ENCODE measurements at regions not wholly inside any gene's neighbourhood (a gene's known extent, or its start where the extent isn't known, plus 50 kb on each side); places are given as distances from the start of the nearest gene placed in this dataset.

- TF ChIP-seq CSDC2 (CRISPR knock-in tag; IDR thresholded peaks at IDR 0.05), result no peak
- no peak for TF ChIP-seq PATZ1 (CRISPR knock-in tag; IDR thresholded peaks at IDR 0.05; ENCODE audit: borderline replicate concordance)
- TF ChIP-seq ZNF70 (CRISPR knock-in tag; IDR thresholded peaks at IDR 0.05), result no peak
- TF ChIP-seq ZFP3 (CRISPR knock-in tag; IDR thresholded peaks at IDR 0.05), result no peak
Measured at GRCh38 chr2:172296267-172297046, 130.9 kb upstream of the ITGA6 start (continued).

GRCh38 chr2:172297531-172297930 lies 129.9 kb upstream of the ITGA6 start:
- TF ChIP-seq ZNF70 (CRISPR knock-in tag; IDR thresholded peaks at IDR 0.05), result no peak
- no peak for TF ChIP-seq GLIS3 (CRISPR knock-in tag; IDR thresholded peaks at IDR 0.05)
- TF ChIP-seq CSDC2 (CRISPR knock-in tag; IDR thresholded peaks at IDR 0.05), result no peak
- no peak for TF ChIP-seq PATZ1 (CRISPR knock-in tag; IDR thresholded peaks at IDR 0.05; ENCODE audit: borderline replicate concordance)
- TF ChIP-seq ZNF565 (CRISPR knock-in tag; conservative IDR thresholded peaks at IDR 0.05; ENCODE audit: low read depth), result no peak
- TF ChIP-seq BACH2 (CRISPR knock-in tag; IDR thresholded peaks at IDR 0.05; ENCODE audit: borderline replicate concordance), result no peak
- no peak for TF ChIP-seq TSHZ2 (CRISPR knock-in tag; IDR thresholded peaks at IDR 0.05)
- no peak for TF ChIP-seq RARB (CRISPR knock-in tag; IDR thresholded peaks at IDR 0.05)
- no peak for TF ChIP-seq ZC3H10 (CRISPR knock-in tag; IDR thresholded peaks at IDR 0.05)
- no peak for TF ChIP-seq TCF4 (CRISPR knock-in tag; IDR thresholded peaks at IDR 0.05; ENCODE audit: borderline replicate concordance)
- no peak for TF ChIP-seq TOX (CRISPR knock-in tag; IDR thresholded peaks at IDR 0.05; ENCODE audit: borderline replicate concordance)
- no peak for TF ChIP-seq OSR1 (CRISPR knock-in tag; IDR thresholded peaks at IDR 0.05)
- TF ChIP-seq CREB5 (CRISPR knock-in tag; IDR thresholded peaks at IDR 0.05; ENCODE audit: low read depth), result no peak
- TF ChIP-seq ARNTL (CRISPR knock-in tag; IDR thresholded peaks at IDR 0.05; ENCODE audit: borderline replicate concordance, low read depth), result no peak
- no peak for ATAC-seq

- no peak for ATAC-seq
- TF ChIP-seq ESRRG (CRISPR knock-in tag; IDR thresholded peaks at IDR 0.05) (no peak), TCF4 (CRISPR knock-in tag; IDR thresholded peaks at IDR 0.05; ENCODE audit: borderline replicate concordance) (no peak), RARB (CRISPR knock-in tag; IDR thresholded peaks at IDR 0.05) (no peak), SNAI2 (CRISPR knock-in tag; IDR thresholded peaks at IDR 0.05) (no peak), ZC3H10 (CRISPR knock-in tag; IDR thresholded peaks at IDR 0.05) (no peak), ISL1 (CRISPR knock-in tag; IDR thresholded peaks at IDR 0.05) (no peak), ZFP3 (CRISPR knock-in tag; IDR thresholded peaks at IDR 0.05) (no peak), POU6F1 (CRISPR knock-in tag; IDR thresholded peaks at IDR 0.05; ENCODE audit: borderline replicate concordance, low read depth) (no peak), CSRNP3 (CRISPR knock-in tag; IDR thresholded peaks at IDR 0.05) (no peak), CREB5 (CRISPR knock-in tag; IDR thresholded peaks at IDR 0.05; ENCODE audit: low read depth) (no peak), ZNF70 (CRISPR knock-in tag; IDR thresholded peaks at IDR 0.05) (no peak), CSDC2 (CRISPR knock-in tag; IDR thresholded peaks at IDR 0.05) (no peak), PPARA (CRISPR knock-in tag; IDR thresholded peaks at IDR 0.05; ENCODE audit: borderline replicate concordance) (no peak), ZNF8 (CRISPR knock-in tag; IDR thresholded peaks at IDR 0.05) (no peak), ZFP30 (CRISPR knock-in tag; IDR thresholded peaks at IDR 0.05) (no peak), OSR1 (CRISPR knock-in tag; IDR thresholded peaks at IDR 0.05) (no peak), TOX (CRISPR knock-in tag; IDR thresholded peaks at IDR 0.05; ENCODE audit: borderline replicate concordance) (no peak)
Measured at GRCh38 chr2:172297950-172298349, 129.4 kb upstream of the ITGA6 start.

Measured in SK-N-SH treated with all-trans-retinoic acid at 6 μM for 48 hours (cell line).